HK-2 (cell line): ENCODE measurements at regions not wholly inside any gene's neighbourhood (a gene's known extent, or its start where the extent isn't known, plus 50 kb on each side); places are given as distances from the start of the nearest gene placed in this dataset.
"Not testable (repeated sequence)": the region's sequence is repeated elsewhere in the genome, so short reads cannot be mapped to it uniquely, and the experiment has no call there.

ENCODE experiments used
- DNase-seq: peaks from one replicate; pipeline ENCODE4 v3.0.0-alpha.2; 2018; ENCODE audit not compliant: unreplicated experiment

GRCh38 chr10:84632866-84633265 lies 304.5 kb downstream of the CCSER2 start:
- no peak for DNase-seq

GRCh38 chr10:84634636-84635035 lies 306.2 kb downstream of the CCSER2 start:
- DNase-seq, result no peak

- not testable (repeated sequence) for DNase-seq
Measured at GRCh38 chr10:84650628-84651027, 322.2 kb downstream of the CCSER2 start.

- no peak for DNase-seq
Measured at GRCh38 chr10:84654671-84655070, 326.3 kb downstream of the CCSER2 start.

- no peak for DNase-seq
Measured at GRCh38 chr10:84659027-84659426, 330.6 kb downstream of the CCSER2 start.

GRCh38 chr10:84659497-84660439 lies 331.4 kb downstream of the CCSER2 start:
- DNase-seq, result no peak

- no peak for DNase-seq
Measured at GRCh38 chr10:84660450-84661159, 332.2 kb downstream of the CCSER2 start.

GRCh38 chr10:84665211-84665610 lies 336.8 kb downstream of the CCSER2 start:
- no peak for DNase-seq

- peak; percentile 10 for DNase-seq
Measured at GRCh38 chr10:84665883-84666463, 337.6 kb downstream of the CCSER2 start.

GRCh38 chr10:84668186-84668763 lies 339.9 kb downstream of the CCSER2 start:
- no peak for DNase-seq

- no peak for DNase-seq
Measured at GRCh38 chr10:84675060-84675459, 346.7 kb downstream of the CCSER2 start.

- DNase-seq, result no peak
Measured at GRCh38 chr10:84676536-84676935, 348.1 kb downstream of the CCSER2 start.

- DNase-seq, result no peak
Measured at GRCh38 chr10:84681781-84682180, 353.4 kb downstream of the CCSER2 start.

- DNase-seq, result no peak
Measured at GRCh38 chr10:84683550-84683949, 355.2 kb downstream of the CCSER2 start.

GRCh38 chr10:84683980-84684740 lies 355.8 kb downstream of the CCSER2 start:
- DNase-seq, result no peak

- no peak for DNase-seq
Measured at GRCh38 chr10:84685047-84685660, 356.8 kb downstream of the CCSER2 start.

- no peak for DNase-seq
Measured at GRCh38 chr10:84693006-84693405, 364.6 kb downstream of the CCSER2 start.

- DNase-seq, result no peak
Measured at GRCh38 chr10:84695902-84696301, 367.5 kb downstream of the CCSER2 start.

GRCh38 chr10:84696610-84697009 lies 368.2 kb downstream of the CCSER2 start:
- DNase-seq, result no peak

- no peak for DNase-seq
Measured at GRCh38 chr10:84698989-84699388, 370.6 kb downstream of the CCSER2 start.
